CD4-positive, alpha-beta T cell (primary cell): ENCODE measurements at regions not wholly inside any gene's neighbourhood (a gene's known extent, or its start where the extent isn't known, plus 50 kb on each side); places are given as distances from the start of the nearest gene placed in this dataset.

Experiments used
- ATAC-seq: fragments of 200-7000 bp; cut with Tn5 transposase; one replicate; pipeline ENCODE4 v1.10.0; 2022; ENCODE audit warnings: mild to moderate bottlenecking; ENCODE audit not compliant: poor library complexity
- CTCF ChIA-PET: fragments of 350-600 bp; sonication (Branson Sonifier 250); formaldehyde crosslinking; loops from one replicate; lab custom pipeline; 2021; ENCODE audit warnings: antibody characterized with exemption, inconsistent platforms; lab: Charles Lee
- POLR2A ChIA-PET: fragments of 350-600 bp; sonication (Branson Sonifier 250); formaldehyde crosslinking; loops from one replicate; lab custom pipeline; 2021; ENCODE audit warnings: antibody characterized with exemption, inconsistent platforms; lab: Charles Lee
- DNase-seq, 14 experiments: peaks; one replicate each; pipeline ENCODE4 v3.0.0-alpha.2; 2013 to 2020; ENCODE audit warnings: mixed read lengths in 2 of 14
- H3K27ac ChIP-seq, 2 donors: one replicate each; pipeline versions ENCODE4 v1.5.1 to v1.7.0; 2013; ENCODE audit warnings: low read length in 2 of 2, low read depth in 1 of 2, mild to moderate bottlenecking in 1 of 2
- H3K27me3 ChIP-seq, 2 experiments: 1 replicate in 1 of 2; 2 replicates in 1 of 2; pipeline versions ENCODE4 v1.6.1 to v1.7.0; 2013; ENCODE audit warnings: low read length in 2 of 2, control low read depth in 1 of 2, mild to moderate bottlenecking in 1 of 2, moderate library complexity in 1 of 2; ENCODE audit not compliant: insufficient read depth in 2 of 2, control insufficient read depth in 1 of 2
- H3K36me3 ChIP-seq: one replicate; pipeline ENCODE4 v1.6.1; 2013; ENCODE audit warnings: low read length, control low read depth; ENCODE audit not compliant: insufficient read depth
- H3K4me1 ChIP-seq: one replicate; pipeline ENCODE4 v1.6.1; 2013; ENCODE audit warnings: low read length, control low read depth; ENCODE audit not compliant: insufficient read depth
- H3K4me3 ChIP-seq: one replicate; pipeline ENCODE4 v1.5.1; 2013; ENCODE audit warnings: mild to moderate bottlenecking, low read length, moderate library complexity
- H3K9me3 ChIP-seq, 2 experiments: 1 replicate in 1 of 2; 2 replicates in 1 of 2; pipeline versions ENCODE4 v1.6.1 to v1.7.0; 2013; ENCODE audit warnings: low read length in 2 of 2, mild to moderate bottlenecking in 2 of 2, control low read depth in 1 of 2, moderate library complexity in 1 of 2; ENCODE audit not compliant: control insufficient read depth in 1 of 2, insufficient read depth in 1 of 2
- H3K27ac Mint-ChIP-seq: one replicate; pipeline ENCODE4 v1.8.0; 2020; ENCODE audit warnings: mixed read lengths
- H3K27me3 Mint-ChIP-seq: one replicate; pipeline ENCODE4 v1.8.0; 2021; ENCODE audit warnings: mixed read lengths
- H3K36me3 Mint-ChIP-seq: one replicate; pipeline ENCODE4 v1.8.0; 2021; ENCODE audit warnings: low read depth, mixed read lengths
- H3K4me1 Mint-ChIP-seq: one replicate; pipeline ENCODE4 v1.8.0; 2021; ENCODE audit warnings: low read depth, mixed read lengths
- H3K4me3 Mint-ChIP-seq: one replicate; pipeline ENCODE4 v1.8.0; 2020; ENCODE audit warnings: mild to moderate bottlenecking, mixed read lengths
- H3K9me3 Mint-ChIP-seq: one replicate; pipeline ENCODE4 v1.8.0; 2020; ENCODE audit warnings: mixed read lengths
- CTCF ChIP-seq: fragments of 200-600 bp; IDR thresholded peaks from one replicate; pipeline ENCODE4 v1.8.0; 2022; ENCODE audit warnings: antibody characterized with exemption, mild to moderate bottlenecking
- intact Hi-C, 2 experiments: fragments of 100-400 bp; cut with DNase I in 1 of 2; cut with micrococcal nuclease in 1 of 2; formaldehyde crosslinking; loops; one replicate each; pipeline versions ENCODE4 v1.15.1 to v1.9.0; 2023 to 2025; cut with DNase I, micrococcal nuclease

DNA sequence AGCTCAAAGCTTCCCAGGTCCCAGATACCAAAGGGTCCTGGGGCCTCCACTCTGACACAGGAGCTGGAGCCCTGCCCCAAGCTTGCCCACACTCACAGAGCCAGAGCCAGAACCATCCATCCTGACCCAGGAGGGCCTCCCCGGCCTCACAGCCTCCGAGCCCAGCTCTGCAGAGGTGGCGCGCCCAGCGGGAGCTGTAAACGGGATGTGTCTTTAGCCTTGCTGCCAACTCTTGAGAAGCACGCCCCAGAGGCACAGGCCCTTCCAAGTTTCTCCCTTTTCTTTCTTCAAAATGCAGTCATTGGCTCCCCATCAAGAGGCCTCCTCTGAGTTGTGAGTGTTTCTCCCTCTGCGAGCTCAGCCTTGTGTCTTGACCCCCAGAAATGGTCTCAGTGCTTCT lies 75.0 kb downstream of the PDGFA start:
- DNase-seq (no peak), ATAC-seq (no peak)
- ChIA-PET POLR2A (no interaction called here), CTCF (no interaction called here)
- H3K4me1 ChIP-seq = no peaks in the 10 kb centered on the region
- no peak overlapping the region for H3K4me3 Mint-ChIP-seq
- H3K27me3 Mint-ChIP-seq = no peaks in the 10 kb centered on the region
- no peak overlapping the region for H3K27ac ChIP-seq
- H3K4me3 ChIP-seq = no peak overlapping the region
- H3K4me1 Mint-ChIP-seq = no peaks in the 10 kb centered on the region
- intact Hi-C loops = no loop called here
- H3K36me3 Mint-ChIP-seq = no peaks in the 10 kb centered on the region
- no peak for TF ChIP-seq CTCF
- H3K9me3 ChIP-seq = peaks cover 0 to 31% of the 10 kb centered on the region in 2 experiments
- H3K9me3 Mint-ChIP-seq = no peaks in the 10 kb centered on the region
- H3K27ac Mint-ChIP-seq = no peak overlapping the region
- H3K27me3 ChIP-seq = no peaks in the 10 kb centered on the region
- no peaks in the 10 kb centered on the region for H3K36me3 ChIP-seq

GRCh38 chr7:445020-445419 lies 74.6 kb downstream of the PDGFA start:
- Mint-ChIP-seq H3K9me3 (no peaks in the 10 kb centered on the region), H3K36me3 (no peaks in the 10 kb centered on the region), H3K4me1 (no peaks in the 10 kb centered on the region), H3K4me3 (no peak overlapping the region), H3K27ac (no peak overlapping the region), H3K27me3 (no peaks in the 10 kb centered on the region)
- Histone ChIP-seq H3K27me3 (no peaks in the 10 kb centered on the region), H3K27ac (no peak overlapping the region), H3K4me1 (no peaks in the 10 kb centered on the region), H3K36me3 (no peaks in the 10 kb centered on the region), H3K9me3 (peaks cover 0 to 28% of the 10 kb centered on the region in 2 experiments), H3K4me3 (no peak overlapping the region)
- POLR2A ChIA-PET = no interaction called here
- CTCF ChIA-PET = no interaction called here
- ATAC-seq (no peak), DNase-seq (no peak)
- intact Hi-C loops = no loop called here
- TF ChIP-seq CTCF = no peak

DNA sequence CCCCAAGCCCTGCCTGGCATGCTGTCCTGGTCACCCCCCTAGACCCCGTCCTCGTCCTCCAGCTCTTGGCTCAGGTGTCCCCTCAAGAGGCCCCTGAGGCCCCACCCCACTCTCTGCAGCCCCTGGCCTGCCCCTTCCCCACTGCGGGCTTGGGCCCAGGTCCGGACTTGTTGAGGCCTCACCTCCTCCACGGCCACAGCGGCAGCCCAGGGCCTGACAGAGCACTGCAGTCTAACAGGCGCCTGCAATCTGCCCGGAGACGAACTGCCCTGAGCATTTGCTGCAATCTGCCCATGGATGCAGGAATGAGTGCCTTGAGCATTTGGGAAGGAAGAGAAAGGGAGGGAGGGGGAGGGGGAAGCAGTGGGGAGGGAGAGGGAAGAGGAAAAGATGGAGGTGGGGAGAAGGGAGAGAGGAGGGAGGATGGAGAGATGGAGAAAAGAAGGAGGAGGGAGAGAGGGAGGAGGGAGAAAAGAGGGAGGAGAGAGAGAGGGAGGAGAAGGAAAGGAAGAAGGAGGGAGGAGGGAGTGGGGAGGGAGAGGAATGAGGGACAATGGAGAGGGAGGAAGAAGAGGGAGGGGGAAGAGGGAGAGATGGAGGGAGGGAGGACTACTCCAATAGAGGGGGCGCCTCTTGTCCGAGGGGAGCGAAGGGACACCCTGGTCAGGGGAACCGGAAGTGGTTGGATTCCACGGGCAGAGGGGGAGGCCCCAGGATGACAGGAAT lies 73.9 kb downstream of the PDGFA start:
- POLR2A ChIA-PET = no interaction called here
- TF ChIP-seq CTCF = no peak
- H3K4me3 ChIP-seq = no peak overlapping the region
- ATAC-seq (no peak), DNase-seq (no peak)
- no peak overlapping the region for H3K27ac ChIP-seq
- H3K9me3 ChIP-seq = peaks cover 0 to 24% of the 10 kb centered on the region in 2 experiments
- H3K4me1 ChIP-seq = peaks cover 3% of the 10 kb centered on the region
- H3K27me3 ChIP-seq = no peaks in the 10 kb centered on the region
- intact Hi-C loops = no loop called here
- no peaks in the 10 kb centered on the region for H3K36me3 ChIP-seq
- Mint-ChIP-seq H3K4me3 (no peak overlapping the region), H3K27ac (no peak overlapping the region), H3K4me1 (peaks cover under 1% of the 10 kb centered on the region), H3K9me3 (no peaks in the 10 kb centered on the region), H3K36me3 (no peaks in the 10 kb centered on the region), H3K27me3 (no peaks in the 10 kb centered on the region)
- CTCF ChIA-PET = no interaction called here
